ENCODE measurements at regions not wholly inside any gene's neighbourhood (a gene's known extent, or its start where the extent isn't known, plus 50 kb on each side); places are given as distances from the start of the nearest gene placed in this dataset.

- no peak for TF ChIP-seq STAT6 (CRISPR knock-in tag; conservative IDR thresholded peaks at IDR 0.05; ENCODE audit: low read depth)
- TF ChIP-seq SOX15 (CRISPR knock-in tag; IDR thresholded peaks at IDR 0.05): no peak
- TF ChIP-seq GRHL2 (CRISPR knock-in tag; IDR thresholded peaks at IDR 0.05; ENCODE audit: insufficient replicate concordance, severe bottlenecking): no peak
- no peak for TF ChIP-seq JAZF1 (CRISPR knock-in tag; IDR thresholded peaks at IDR 0.05)
- TF ChIP-seq NR3C1 (CRISPR knock-in tag; conservative IDR thresholded peaks at IDR 0.05; ENCODE audit: low read depth): no peak
Measured at GRCh38 chr12:82089369-82090121, 268.6 kb downstream of the CCDC59 start (continued).

- Mint-ChIP-seq H3K9me3 (peaks cover 23% of the 10 kb centered on the region), H3K27me3 (ENCODE audit: low read depth) (no peaks in the 10 kb centered on the region), H3K27ac (no peak overlapping the region), H3K36me3 (no peaks in the 10 kb centered on the region), H3K4me1 (no peaks in the 10 kb centered on the region), H3K4me3 (no peak overlapping the region)
- ChIA-PET POLR2A (no interaction called here), CTCF (no interaction called here)
- no peak for DNase-seq (ENCODE audit: low spot score)
- TF ChIP-seq ZNF317 (CRISPR knock-in tag; IDR thresholded peaks at IDR 0.05; ENCODE audit: borderline replicate concordance, low read depth): no peak
- TF ChIP-seq NR3C1 (CRISPR knock-in tag; conservative IDR thresholded peaks at IDR 0.05; ENCODE audit: low read depth): no peak
- TF ChIP-seq HMGXB4 (CRISPR knock-in tag; IDR thresholded peaks at IDR 0.05): no peak
- no peak for TF ChIP-seq JUN (CRISPR knock-in tag; IDR thresholded peaks at IDR 0.05)
- no peak for TF ChIP-seq ZNF138 (CRISPR knock-in tag; conservative IDR thresholded peaks at IDR 0.05)
- TF ChIP-seq IRF1 (CRISPR knock-in tag; IDR thresholded peaks at IDR 0.05): no peak
- TF ChIP-seq E2F5 (CRISPR knock-in tag; IDR thresholded peaks at IDR 0.05): no peak
- no peak for TF ChIP-seq ATF6 (CRISPR knock-in tag; IDR thresholded peaks at IDR 0.05)
- ATAC-seq: no peak
Measured at GRCh38 chr12:82082501-82082900, 275.7 kb downstream of the CCDC59 start.

GRCh38 chr12:82069931-82070514 is 288.2 kb downstream of the CCDC59 start:
- H3K9me3 Mint-ChIP-seq: peaks cover 28% of the 10 kb centered on the region
- H3K4me3 Mint-ChIP-seq: no peak overlapping the region
- H3K36me3 Mint-ChIP-seq: no peaks in the 10 kb centered on the region
- POLR2A ChIA-PET: no interaction called here
- no peak overlapping the region; the same call in none of the 2 replicates for H3K27ac Mint-ChIP-seq
- H3K27me3 Mint-ChIP-seq (ENCODE audit: low read depth): no peaks in the 10 kb centered on the region
- peaks cover 13% of the 10 kb centered on the region for H3K4me1 Mint-ChIP-seq
- ATAC-seq (peak; percentile 88), DNase-seq (ENCODE audit: low spot score) (peak; percentile 14)
- CTCF ChIA-PET: no interaction called here
- TF ChIP-seq ESRRA (CRISPR knock-in tag; IDR thresholded peaks at IDR 0.05; ENCODE audit: borderline replicate concordance) (no peak), KAT7 (CRISPR knock-in tag; IDR thresholded peaks at IDR 0.05; ENCODE audit: borderline replicate concordance) (no peak), FOXP1 (CRISPR knock-in tag; IDR thresholded peaks at IDR 0.05; ENCODE audit: borderline replicate concordance) (no peak), JAZF1 (CRISPR knock-in tag; IDR thresholded peaks at IDR 0.05) (no peak), ATF2 (CRISPR knock-in tag; IDR thresholded peaks at IDR 0.05; ENCODE audit: borderline replicate concordance, low read depth) (no peak), GABPB1 (CRISPR knock-in tag; IDR thresholded peaks at IDR 0.05) (no peak), ERG (CRISPR knock-in tag; IDR thresholded peaks at IDR 0.05) (no peak), USF2 (CRISPR knock-in tag; IDR thresholded peaks at IDR 0.05) (no peak), FOXK1 (CRISPR knock-in tag; IDR thresholded peaks at IDR 0.05) (no peak)
